Activated naive CD4-positive, alpha-beta T cell treated with anti-CD3 and anti-CD28 coated beads for 36 hours (primary cell): ENCODE measurements at regions not wholly inside any gene's neighbourhood (a gene's known extent, or its start where the extent isn't known, plus 50 kb on each side); places are given as distances from the start of the nearest gene placed in this dataset.
"Not testable (repeated sequence)": the region's sequence is repeated elsewhere in the genome, so short reads cannot be mapped to it uniquely, and the experiment has no call there.

Source experiments
- CTCF ChIA-PET: fragments of 350-600 bp; sonication (Branson Sonifier 250); formaldehyde crosslinking; loops from one replicate; lab custom pipeline; 2021; ENCODE audit warnings: antibody characterized with exemption; lab: Charles Lee
- DNase-seq: peaks from one replicate; pipeline ENCODE4 v3.0.0-alpha.2; 2020
- H3K27ac Mint-ChIP-seq: one replicate; pipeline ENCODE4 v1.8.0; 2021; ENCODE audit warnings: mild to moderate bottlenecking, mixed read lengths
- H3K27me3 Mint-ChIP-seq: one replicate; pipeline ENCODE4 v1.8.0; 2021; ENCODE audit warnings: low read depth, mixed read lengths
- H3K36me3 Mint-ChIP-seq: one replicate; pipeline ENCODE4 v1.8.0; 2021; ENCODE audit warnings: low read depth, mixed read lengths
- H3K4me1 Mint-ChIP-seq: one replicate; pipeline ENCODE4 v1.8.0; 2021; ENCODE audit warnings: low read depth, mixed read lengths
- H3K4me3 Mint-ChIP-seq: one replicate; pipeline ENCODE4 v1.8.0; 2021; ENCODE audit warnings: mild to moderate bottlenecking, moderate library complexity, mixed read lengths
- H3K9me3 Mint-ChIP-seq: one replicate; pipeline ENCODE4 v1.8.0; 2021; ENCODE audit warnings: mixed read lengths
- intact Hi-C: fragments of 100-400 bp; cut with micrococcal nuclease; formaldehyde crosslinking; loops from one replicate; pipeline ENCODE4 v1.15.1; 2023

DNA sequence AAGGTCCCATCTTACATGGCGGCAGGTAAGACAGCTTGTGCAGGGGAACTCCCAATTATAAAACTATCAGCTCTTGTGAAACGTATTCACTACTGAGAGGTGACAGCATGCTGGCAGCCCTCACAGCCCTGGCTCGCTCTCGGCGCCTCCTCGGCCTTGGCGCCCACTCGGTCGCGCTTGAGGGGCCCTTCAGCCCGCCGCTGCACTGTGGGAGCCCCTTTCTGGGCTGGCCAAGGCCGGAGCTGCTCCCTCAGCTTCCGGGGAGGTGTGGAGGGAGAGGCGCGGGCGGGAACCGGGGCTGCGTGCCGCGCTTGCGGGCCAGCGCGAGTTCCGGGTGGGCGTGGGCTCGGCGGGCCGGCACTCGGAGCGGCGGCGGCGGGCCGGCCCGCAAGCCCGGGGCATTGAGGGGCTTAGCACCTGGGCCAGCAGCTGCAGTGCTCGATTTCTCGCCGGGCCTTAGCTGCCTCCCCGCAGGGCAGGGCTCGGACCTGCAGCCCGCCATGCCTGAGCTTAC, 262.6 kb upstream of the CDH19 start:
- DNase-seq, H3K4me3 Mint-ChIP-seq, H3K9me3 Mint-ChIP-seq, H3K27ac Mint-ChIP-seq, intact Hi-C loops, H3K27me3 Mint-ChIP-seq, H3K36me3 Mint-ChIP-seq, H3K4me1 Mint-ChIP-seq, CTCF ChIA-PET: not testable (repeated sequence)

GRCh38 chr18:66838340-66838987, 234.6 kb upstream of the CDH19 start:
- CTCF ChIA-PET: no interaction called here
- Mint-ChIP-seq H3K4me1 (no peaks in the 10 kb centered on the region), H3K27ac (no peak overlapping the region), H3K4me3 (no peak overlapping the region), H3K27me3 (no peaks in the 10 kb centered on the region), H3K36me3 (no peaks in the 10 kb centered on the region), H3K9me3 (peaks cover 7% of the 10 kb centered on the region)
- DNase-seq: no peak
- intact Hi-C loops: no loop called here

- no peaks in the 10 kb centered on the region for H3K4me1 Mint-ChIP-seq
- intact Hi-C loops: no loop called here
- CTCF ChIA-PET: no interaction called here
- H3K9me3 Mint-ChIP-seq: no peaks in the 10 kb centered on the region
- H3K27ac Mint-ChIP-seq: no peak overlapping the region
- no peak overlapping the region for H3K4me3 Mint-ChIP-seq
- no peak for DNase-seq
- no peaks in the 10 kb centered on the region for H3K27me3 Mint-ChIP-seq
- H3K36me3 Mint-ChIP-seq: no peaks in the 10 kb centered on the region
These were observed 229.8 kb upstream of the CDH19 start for GRCh38 chr18:66833646-66834045.

- Mint-ChIP-seq H3K27ac (no peak overlapping the region), H3K4me1 (no peaks in the 10 kb centered on the region), H3K27me3 (no peaks in the 10 kb centered on the region), H3K36me3 (no peaks in the 10 kb centered on the region), H3K9me3 (no peaks in the 10 kb centered on the region), H3K4me3 (no peak overlapping the region)
- DNase-seq: no peak
- intact Hi-C loops: no loop called here
- CTCF ChIA-PET: no interaction called here
These were observed 222.3 kb upstream of the CDH19 start for GRCh38 chr18:66826211-66826610.

DNA sequence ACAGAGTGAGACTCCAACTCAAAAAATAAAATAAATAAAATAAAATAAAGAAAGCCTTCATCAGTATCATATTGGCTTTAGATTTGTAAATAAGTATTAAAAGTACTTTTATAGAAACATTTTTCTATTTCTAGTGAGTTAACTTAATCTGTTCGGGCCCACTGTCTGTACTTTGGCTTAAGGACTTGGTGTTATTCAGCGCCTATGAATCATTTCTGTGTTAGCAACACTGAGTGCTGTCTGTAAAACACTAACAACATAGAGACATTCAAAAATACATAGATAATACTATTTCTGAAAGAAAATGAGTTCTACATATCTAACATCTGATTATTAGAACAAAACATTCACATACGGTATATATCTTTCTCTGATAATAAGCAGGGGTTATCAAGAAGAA, 221.5 kb upstream of the CDH19 start:
- Mint-ChIP-seq H3K27me3 (no peaks in the 10 kb centered on the region), H3K9me3 (no peaks in the 10 kb centered on the region), H3K4me1 (no peaks in the 10 kb centered on the region), H3K4me3 (no peak overlapping the region), H3K27ac (no peak overlapping the region), H3K36me3 (no peaks in the 10 kb centered on the region)
- CTCF ChIA-PET: no interaction called here
- intact Hi-C loops: no loop called here
- DNase-seq: no peak

DNA sequence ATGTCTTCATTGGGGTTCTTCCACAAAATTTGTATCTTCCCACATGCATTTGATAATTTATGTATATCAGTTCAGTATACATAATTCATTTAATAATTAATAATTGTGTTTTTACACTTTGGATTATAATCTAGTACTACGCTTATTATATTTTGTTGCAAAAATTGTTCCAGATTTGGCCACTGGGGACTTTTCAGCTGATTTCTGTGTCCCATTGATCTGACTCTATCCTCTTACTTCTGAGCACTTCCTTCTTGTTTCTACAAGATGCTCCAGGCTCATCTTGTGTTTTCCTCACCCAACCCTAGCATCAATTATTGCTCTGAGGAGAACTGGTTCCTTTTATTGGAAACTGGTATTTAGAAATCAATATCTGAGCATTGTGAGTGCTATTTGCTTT, 215.3 kb upstream of the CDH19 start:
- intact Hi-C loops: no loop called here
- CTCF ChIA-PET: no interaction called here
- H3K27me3 Mint-ChIP-seq: no peaks in the 10 kb centered on the region

DNA sequence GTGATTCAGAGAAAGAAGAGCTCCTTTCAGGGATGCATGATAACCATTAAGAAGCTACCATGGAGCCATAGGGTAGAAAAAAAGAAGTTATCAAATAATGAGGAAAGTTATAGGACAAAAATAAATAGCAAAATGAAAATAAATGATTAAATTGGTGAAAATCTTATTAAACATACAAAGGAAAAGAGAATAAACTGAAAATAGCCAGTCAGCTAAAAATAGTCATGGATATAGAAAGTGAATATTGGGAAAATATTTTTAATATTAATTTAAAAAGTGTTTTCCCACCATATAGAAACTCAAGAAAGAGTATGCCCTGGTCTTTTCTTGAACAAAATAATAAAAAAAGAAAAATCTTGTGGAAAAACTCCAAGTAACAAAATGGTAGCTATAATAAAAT, 209.2 kb upstream of the CDH19 start:
- Mint-ChIP-seq H3K9me3 (peaks cover 5% of the 10 kb centered on the region), H3K4me1 (no peaks in the 10 kb centered on the region), H3K27me3 (no peaks in the 10 kb centered on the region), H3K4me3 (no peak overlapping the region), H3K36me3 (no peaks in the 10 kb centered on the region), H3K27ac (no peak overlapping the region)
- CTCF ChIA-PET: no interaction called here
- no peak for DNase-seq
- intact Hi-C loops: no loop called here

More for the DNA sequence above, 215.3 kb upstream of the CDH19 start:
- no peaks in the 10 kb centered on the region for H3K4me1 Mint-ChIP-seq
- H3K4me3 Mint-ChIP-seq: no peak overlapping the region
- H3K27ac Mint-ChIP-seq: no peak overlapping the region
- H3K9me3 Mint-ChIP-seq: peaks cover 5% of the 10 kb centered on the region
- no peaks in the 10 kb centered on the region for H3K36me3 Mint-ChIP-seq
- DNase-seq: no peak

DNA sequence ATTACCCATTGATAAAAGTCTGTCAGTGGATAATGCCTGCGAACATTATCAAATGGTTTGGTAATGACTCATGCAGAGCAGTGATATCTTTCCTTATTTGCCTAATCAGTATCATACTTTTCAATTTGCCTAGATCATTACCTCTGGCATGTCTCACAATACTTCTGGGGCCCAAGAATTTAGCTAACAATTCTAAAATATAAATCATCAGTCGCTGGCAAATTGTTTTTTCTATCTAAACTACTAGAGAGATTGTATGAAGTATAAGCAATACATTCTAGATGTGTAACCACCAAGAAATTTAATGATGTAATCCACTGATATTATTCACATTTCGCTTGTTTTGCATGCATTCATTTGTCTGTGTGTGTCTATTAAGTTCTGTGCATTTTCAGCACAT, 191.2 kb upstream of the CDH19 start:
- CTCF ChIA-PET: interaction anchor here (0.8 kb wide), 1 partner anchor 12 kb away, joined by 3 read pairs; no protein-coding TSS in a partner anchor
- H3K36me3 Mint-ChIP-seq: no peaks in the 10 kb centered on the region
- H3K4me3 Mint-ChIP-seq: no peak overlapping the region
- no peaks in the 10 kb centered on the region for H3K4me1 Mint-ChIP-seq
- no peaks in the 10 kb centered on the region for H3K27me3 Mint-ChIP-seq
- no peak for DNase-seq
- intact Hi-C loops: no loop called here
- H3K27ac Mint-ChIP-seq: no peak overlapping the region
- H3K9me3 Mint-ChIP-seq: no peaks in the 10 kb centered on the region

- CTCF ChIA-PET: no interaction called here
- Mint-ChIP-seq H3K9me3 (no peaks in the 10 kb centered on the region), H3K27ac (no peak overlapping the region), H3K4me3 (no peak overlapping the region), H3K27me3 (no peaks in the 10 kb centered on the region), H3K36me3 (no peaks in the 10 kb centered on the region), H3K4me1 (no peaks in the 10 kb centered on the region)
- DNase-seq: no peak
- intact Hi-C loops: no loop called here
These were observed 188.6 kb upstream of the CDH19 start for GRCh38 chr18:66792466-66792865.

- Mint-ChIP-seq H3K9me3 (no peaks in the 10 kb centered on the region), H3K27ac (no peak overlapping the region), H3K36me3 (no peaks in the 10 kb centered on the region), H3K4me3 (no peak overlapping the region), H3K27me3 (no peaks in the 10 kb centered on the region), H3K4me1 (no peaks in the 10 kb centered on the region)
- CTCF ChIA-PET: no interaction called here
- intact Hi-C loops: no loop called here
- DNase-seq: no peak
These were observed 176.7 kb upstream of the CDH19 start for GRCh38 chr18:66780609-66781008.

DNA sequence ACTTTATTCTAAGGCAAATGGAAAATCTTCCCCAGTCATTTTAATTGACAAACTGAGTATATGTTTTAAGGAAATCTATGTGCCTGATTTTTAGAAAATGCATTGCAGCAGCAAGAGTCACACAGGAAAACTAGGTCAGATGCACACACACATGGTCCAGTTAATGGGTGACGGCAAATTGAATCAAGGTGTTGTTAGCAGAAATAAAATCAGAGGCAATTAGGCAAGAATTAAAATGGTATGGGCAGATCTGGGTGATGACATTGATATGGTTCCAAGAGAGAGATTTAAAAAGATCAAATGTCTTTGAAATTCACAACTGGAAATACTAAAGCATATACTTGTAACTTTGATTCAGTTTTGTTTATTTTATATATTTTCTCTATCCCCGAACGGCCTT, 174.2 kb upstream of the CDH19 start:
- H3K36me3 Mint-ChIP-seq: no peaks in the 10 kb centered on the region
- no peak overlapping the region for H3K4me3 Mint-ChIP-seq
- intact Hi-C loops: no loop called here
- H3K27ac Mint-ChIP-seq: no peak overlapping the region
- CTCF ChIA-PET: no interaction called here
- no peaks in the 10 kb centered on the region for H3K4me1 Mint-ChIP-seq
- no peak for DNase-seq
- no peaks in the 10 kb centered on the region for H3K9me3 Mint-ChIP-seq
- H3K27me3 Mint-ChIP-seq: no peaks in the 10 kb centered on the region

DNA sequence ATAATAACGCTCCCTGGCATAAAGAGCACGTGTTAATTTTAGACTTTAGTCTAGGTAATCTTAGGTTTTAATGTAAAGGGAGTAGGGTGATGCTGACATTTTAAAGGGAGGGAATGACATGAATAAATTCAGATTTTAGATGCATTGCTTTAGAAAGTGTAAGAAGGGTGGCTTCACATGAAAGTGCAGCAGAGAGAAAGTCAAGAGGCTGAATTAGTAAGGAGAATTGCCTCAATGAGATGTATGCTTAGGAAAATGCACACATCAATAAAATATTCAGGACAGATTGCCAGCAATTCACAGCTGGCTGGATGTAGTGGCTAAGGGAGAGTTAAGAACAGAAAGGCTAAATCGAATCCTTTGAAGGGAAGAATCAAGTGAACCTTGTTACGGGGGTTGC, 165.5 kb upstream of the CDH19 start:
- DNase-seq: no peak
- intact Hi-C loops: no loop called here
- CTCF ChIA-PET: no interaction called here
- H3K4me3 Mint-ChIP-seq: no peak overlapping the region
- no peaks in the 10 kb centered on the region for H3K27me3 Mint-ChIP-seq
- no peak overlapping the region for H3K27ac Mint-ChIP-seq
- H3K4me1 Mint-ChIP-seq: no peaks in the 10 kb centered on the region
- no peaks in the 10 kb centered on the region for H3K36me3 Mint-ChIP-seq
- H3K9me3 Mint-ChIP-seq: peaks cover 2% of the 10 kb centered on the region

GRCh38 chr18:66764230-66764629, 160.3 kb upstream of the CDH19 start:
- Mint-ChIP-seq H3K9me3 (peaks cover 2% of the 10 kb centered on the region), H3K27ac (no peak overlapping the region), H3K4me1 (no peaks in the 10 kb centered on the region), H3K27me3 (no peaks in the 10 kb centered on the region), H3K36me3 (no peaks in the 10 kb centered on the region), H3K4me3 (no peak overlapping the region)
- intact Hi-C loops: no loop called here
- CTCF ChIA-PET: no interaction called here
- no peak for DNase-seq
